Activated naive CD8-positive, alpha-beta T cell treated with anti-CD3 and anti-CD28 coated beads, Interleukin-2, amount 10 ng/mL, durations not matched to agents 7 days and 5 days (primary cell): ENCODE measurements at regions not wholly inside any gene's neighbourhood (a gene's known extent, or its start where the extent isn't known, plus 50 kb on each side); places are given as distances from the start of the nearest gene placed in this dataset.

Experiments used
- ATAC-seq: fragments of 150-1000 bp; cut with Tn5 transposase; one replicate; pipeline ENCODE4 v1.10.0; 2021; ENCODE audit warnings: low read depth, moderate library complexity
- POLR2A ChIA-PET: fragments of 350-600 bp; sonication (Branson Sonifier 250); formaldehyde crosslinking; loops from one replicate; lab custom pipeline; 2021; ENCODE audit warnings: antibody characterized with exemption; lab: Charles Lee
- DNase-seq: peaks from one replicate; pipeline ENCODE4 v3.0.0; 2021
- H3K27ac Mint-ChIP-seq: one replicate; pipeline ENCODE4 v1.8.0; 2022; ENCODE audit warnings: mild to moderate bottlenecking, mixed read lengths
- H3K27me3 Mint-ChIP-seq: one replicate; pipeline ENCODE4 v1.8.0; 2022; ENCODE audit warnings: mild to moderate bottlenecking, moderate library complexity, mixed read lengths
- H3K36me3 Mint-ChIP-seq: one replicate; pipeline ENCODE4 v1.8.0; 2021; ENCODE audit warnings: mild to moderate bottlenecking, mixed read lengths
- H3K4me1 Mint-ChIP-seq: one replicate; pipeline ENCODE4 v1.8.0; 2021; ENCODE audit warnings: mixed read lengths
- H3K4me3 Mint-ChIP-seq: one replicate; pipeline ENCODE4 v1.8.0; 2022; ENCODE audit warnings: mild to moderate bottlenecking, moderate library complexity, mixed read lengths
- H3K9me3 Mint-ChIP-seq: one replicate; pipeline ENCODE4 v1.8.0; 2021; ENCODE audit warnings: mixed read lengths

- Mint-ChIP-seq H3K36me3 (no peaks in the 10 kb centered on the region), H3K9me3 (peaks cover 3% of the 10 kb centered on the region), H3K27me3 (no peaks in the 10 kb centered on the region), H3K27ac (no peak overlapping the region), H3K4me1 (no peaks in the 10 kb centered on the region), H3K4me3 (no peak overlapping the region)
- POLR2A ChIA-PET: no interaction called here
- ATAC-seq: no peak
- DNase-seq: no peak
These were observed 661.5 kb upstream of the ADGRL4 start for GRCh38 chr1:79667848-79668696.

- Mint-ChIP-seq H3K4me1 (no peaks in the 10 kb centered on the region), H3K9me3 (peaks cover 3% of the 10 kb centered on the region), H3K27me3 (no peaks in the 10 kb centered on the region), H3K36me3 (no peaks in the 10 kb centered on the region), H3K27ac (no peak overlapping the region), H3K4me3 (no peak overlapping the region)
- POLR2A ChIA-PET: no interaction called here
- DNase-seq (no peak), ATAC-seq (no peak)
These were observed 660.6 kb upstream of the ADGRL4 start for GRCh38 chr1:79667166-79667565.

DNA sequence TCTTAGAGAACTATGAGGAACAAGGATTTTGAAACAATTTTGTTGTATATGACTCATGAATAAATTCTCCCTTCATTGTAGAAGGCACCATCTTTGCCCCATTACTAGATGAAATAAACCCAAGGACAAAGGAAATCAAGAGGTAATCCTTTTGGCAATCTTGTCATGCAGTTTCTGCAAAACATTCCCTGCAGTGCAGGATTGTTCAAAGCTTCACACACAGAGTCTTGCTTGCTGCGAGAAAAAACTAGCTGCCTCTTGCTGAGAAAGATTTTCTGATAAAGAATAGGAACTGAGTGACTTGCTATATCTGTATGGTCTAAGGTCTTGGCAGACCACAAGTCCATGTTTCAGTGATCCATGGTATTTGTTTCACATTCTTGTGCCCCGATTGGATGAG is 657.4 kb upstream of the ADGRL4 start:
- Mint-ChIP-seq H3K36me3 (no peaks in the 10 kb centered on the region), H3K4me3 (no peak overlapping the region), H3K27ac (no peak overlapping the region), H3K9me3 (peaks cover 2% of the 10 kb centered on the region), H3K4me1 (no peaks in the 10 kb centered on the region), H3K27me3 (no peaks in the 10 kb centered on the region)
- POLR2A ChIA-PET: no interaction called here
- ATAC-seq (no peak), DNase-seq (no peak)

- POLR2A ChIA-PET: no interaction called here
- Mint-ChIP-seq H3K4me3 (no peak overlapping the region), H3K27me3 (no peaks in the 10 kb centered on the region), H3K9me3 (no peaks in the 10 kb centered on the region), H3K27ac (no peak overlapping the region), H3K4me1 (no peaks in the 10 kb centered on the region), H3K36me3 (no peaks in the 10 kb centered on the region)
- DNase-seq (no peak), ATAC-seq (no peak)
These were observed 656.1 kb upstream of the ADGRL4 start for GRCh38 chr1:79662596-79662995.

GRCh38 chr1:79660129-79660528 is 653.6 kb upstream of the ADGRL4 start:
- H3K36me3 Mint-ChIP-seq: no peaks in the 10 kb centered on the region
- no peaks in the 10 kb centered on the region for H3K9me3 Mint-ChIP-seq
- H3K4me3 Mint-ChIP-seq: no peak overlapping the region
- no peak for ATAC-seq
- no peak for DNase-seq
- no peak overlapping the region for H3K27ac Mint-ChIP-seq
- H3K4me1 Mint-ChIP-seq: no peaks in the 10 kb centered on the region
- H3K27me3 Mint-ChIP-seq: no peaks in the 10 kb centered on the region
- POLR2A ChIA-PET: no interaction called here

- H3K27me3 Mint-ChIP-seq: no peaks in the 10 kb centered on the region
- POLR2A ChIA-PET: no interaction called here
- H3K36me3 Mint-ChIP-seq: no peaks in the 10 kb centered on the region
- H3K4me3 Mint-ChIP-seq: no peak overlapping the region
- H3K9me3 Mint-ChIP-seq: no peaks in the 10 kb centered on the region
- no peak overlapping the region for H3K27ac Mint-ChIP-seq
- H3K4me1 Mint-ChIP-seq: no peaks in the 10 kb centered on the region
- DNase-seq (no peak), ATAC-seq (no peak)
These were observed 651.6 kb upstream of the ADGRL4 start for GRCh38 chr1:79657951-79658658.

GRCh38 chr1:79655876-79656275 is 649.3 kb upstream of the ADGRL4 start:
- H3K9me3 Mint-ChIP-seq: no peaks in the 10 kb centered on the region
- DNase-seq: no peak
- H3K27me3 Mint-ChIP-seq: no peaks in the 10 kb centered on the region
- H3K4me1 Mint-ChIP-seq: no peaks in the 10 kb centered on the region
- H3K36me3 Mint-ChIP-seq: no peaks in the 10 kb centered on the region
- no peak overlapping the region for H3K4me3 Mint-ChIP-seq
- ATAC-seq: no peak
- H3K27ac Mint-ChIP-seq: no peak overlapping the region
- POLR2A ChIA-PET: no interaction called here

DNA sequence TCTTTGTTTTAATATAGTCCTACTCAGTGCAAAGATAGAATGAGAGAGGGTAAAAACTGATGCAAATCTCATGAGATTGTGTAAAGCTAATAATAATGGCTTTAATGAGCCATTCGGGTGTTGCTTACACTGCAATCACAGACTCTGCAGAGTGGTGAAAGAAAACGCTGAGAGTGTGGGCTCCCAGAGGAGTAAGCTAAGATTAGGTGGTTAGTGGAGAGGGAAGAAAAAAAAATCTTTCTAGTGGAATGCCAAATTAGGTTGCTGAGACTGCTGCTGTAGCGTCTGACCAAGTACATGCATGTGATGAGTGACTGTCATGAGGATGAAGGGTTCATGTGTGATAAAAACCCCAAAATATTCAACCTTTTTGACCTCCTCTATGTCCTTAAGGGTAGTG is 645.9 kb upstream of the ADGRL4 start:
- Mint-ChIP-seq H3K4me1 (no peaks in the 10 kb centered on the region), H3K36me3 (no peaks in the 10 kb centered on the region), H3K4me3 (no peak overlapping the region), H3K27me3 (no peaks in the 10 kb centered on the region), H3K9me3 (no peaks in the 10 kb centered on the region), H3K27ac (no peak overlapping the region)
- no peak for ATAC-seq
- no peak for DNase-seq
- POLR2A ChIA-PET: no interaction called here

DNA sequence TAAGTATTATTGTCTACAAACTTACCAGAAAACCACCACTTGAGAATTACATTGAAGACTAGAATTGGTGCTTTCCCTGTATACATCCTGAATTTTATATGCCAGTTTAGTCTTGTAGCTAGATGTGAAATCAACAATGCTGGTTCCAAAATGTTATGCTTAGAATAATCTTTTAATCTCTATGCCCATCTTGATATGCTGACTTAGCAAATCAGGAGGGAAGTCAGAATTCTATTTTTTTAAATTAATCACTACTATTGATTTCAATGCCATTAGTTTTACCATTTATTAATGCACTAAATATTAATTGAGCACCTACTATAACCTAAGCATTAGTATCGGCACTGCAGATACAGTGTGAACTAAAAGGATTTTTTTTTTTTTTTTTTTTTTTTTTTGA is 641.6 kb upstream of the ADGRL4 start:
- DNase-seq: no peak
- H3K36me3 Mint-ChIP-seq: no peaks in the 10 kb centered on the region
- POLR2A ChIA-PET: no interaction called here
- H3K27ac Mint-ChIP-seq: no peak overlapping the region
- peaks cover 3% of the 10 kb centered on the region for H3K9me3 Mint-ChIP-seq
- no peaks in the 10 kb centered on the region for H3K27me3 Mint-ChIP-seq
- no peak overlapping the region for H3K4me3 Mint-ChIP-seq
- no peaks in the 10 kb centered on the region for H3K4me1 Mint-ChIP-seq
- ATAC-seq: no peak

DNA sequence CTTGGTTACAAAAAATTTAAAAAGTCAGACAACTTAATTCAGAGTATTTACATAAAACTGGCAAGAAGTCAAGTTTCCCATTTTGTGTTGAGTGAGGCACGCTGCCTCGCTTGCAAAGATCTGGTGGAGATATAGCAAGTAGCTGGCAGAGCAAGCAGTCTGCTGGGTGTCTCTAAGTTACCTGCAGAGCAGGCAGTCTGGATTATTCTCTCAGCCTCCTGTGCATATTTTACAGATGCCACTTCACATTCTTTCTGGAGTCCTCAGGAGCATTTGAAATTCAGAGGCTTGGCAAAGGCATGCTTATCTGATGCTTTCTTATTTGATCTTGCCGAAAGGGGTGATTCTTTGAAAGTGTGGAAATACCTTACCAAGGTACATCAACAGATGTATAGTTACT is 640.4 kb upstream of the ADGRL4 start:
- POLR2A ChIA-PET: no interaction called here
- Mint-ChIP-seq H3K36me3 (no peaks in the 10 kb centered on the region), H3K4me3 (no peak overlapping the region), H3K9me3 (peaks cover 9% of the 10 kb centered on the region), H3K27ac (no peak overlapping the region), H3K4me1 (no peaks in the 10 kb centered on the region), H3K27me3 (no peaks in the 10 kb centered on the region)
- DNase-seq (no peak), ATAC-seq (no peak)

GRCh38 chr1:79638382-79638781 is 631.9 kb upstream of the ADGRL4 start:
- Mint-ChIP-seq H3K4me3 (no peak overlapping the region), H3K27me3 (no peaks in the 10 kb centered on the region), H3K4me1 (no peaks in the 10 kb centered on the region), H3K27ac (no peak overlapping the region), H3K9me3 (peaks cover 11% of the 10 kb centered on the region), H3K36me3 (no peaks in the 10 kb centered on the region)
- POLR2A ChIA-PET: no interaction called here
- ATAC-seq (no peak), DNase-seq (no peak)

- Mint-ChIP-seq H3K4me1 (no peaks in the 10 kb centered on the region), H3K36me3 (no peaks in the 10 kb centered on the region), H3K27ac (no peak overlapping the region), H3K9me3 (no peaks in the 10 kb centered on the region), H3K27me3 (no peaks in the 10 kb centered on the region), H3K4me3 (no peak overlapping the region)
- DNase-seq: no peak
- ATAC-seq: no peak
- POLR2A ChIA-PET: no interaction called here
These were observed 626.9 kb upstream of the ADGRL4 start for GRCh38 chr1:79633456-79633855.

- no peaks in the 10 kb centered on the region for H3K36me3 Mint-ChIP-seq
- no peak overlapping the region for H3K4me3 Mint-ChIP-seq
- DNase-seq (no peak), ATAC-seq (no peak)
- no peaks in the 10 kb centered on the region for H3K4me1 Mint-ChIP-seq
- no peak overlapping the region for H3K27ac Mint-ChIP-seq
- POLR2A ChIA-PET: no interaction called here
- H3K27me3 Mint-ChIP-seq: no peaks in the 10 kb centered on the region
- H3K9me3 Mint-ChIP-seq: no peaks in the 10 kb centered on the region
These were observed 622.9 kb upstream of the ADGRL4 start for GRCh38 chr1:79629414-79629813.

- Mint-ChIP-seq H3K36me3 (no peaks in the 10 kb centered on the region), H3K4me3 (no peak overlapping the region)
These were observed 611.2 kb upstream of the ADGRL4 start for GRCh38 chr1:79617777-79618176.

More at GRCh38 chr1:79617777-79618176, 611.2 kb upstream of the ADGRL4 start:
- POLR2A ChIA-PET: no interaction called here
- ATAC-seq: no peak
- no peak overlapping the region for H3K27ac Mint-ChIP-seq
- no peaks in the 10 kb centered on the region for H3K4me1 Mint-ChIP-seq
- H3K9me3 Mint-ChIP-seq: peaks cover 5% of the 10 kb centered on the region
- H3K27me3 Mint-ChIP-seq: no peaks in the 10 kb centered on the region
- DNase-seq: no peak
